Calu3 (cell line): ENCODE measurements at regions not wholly inside any gene's neighbourhood (a gene's known extent, or its start where the extent isn't known, plus 50 kb on each side); places are given as distances from the start of the nearest gene placed in this dataset.

Experiments
- BruUV-seq: library from RNA; stranded (reverse); fragments of 400-500 nt; replicated peaks from 2 replicates; lab custom pipeline; 2021; lab: Mats Ljungman, UMichigan
- CTCF ChIA-PET: fragments of 300-600 bp; sonication (Branson Sonifier 250); formaldehyde crosslinking; loops from one replicate; lab custom pipeline; 2022; ENCODE audit warnings: antibody characterized with exemption; lab: Charles Lee
- DNase-seq: peaks from one replicate; pipeline ENCODE4 v3.0.0; 2022
- H3K27ac Mint-ChIP-seq: one replicate; pipeline ENCODE4 v1.8.0; 2022; ENCODE audit warnings: mixed read lengths; ENCODE audit not compliant: unreplicated experiment
- H3K27me3 Mint-ChIP-seq: one replicate; pipeline ENCODE4 v1.8.0; 2022; ENCODE audit warnings: mixed read lengths; ENCODE audit not compliant: unreplicated experiment
- H3K36me3 Mint-ChIP-seq: one replicate; pipeline ENCODE4 v1.8.0; 2022; ENCODE audit warnings: mild to moderate bottlenecking, moderate library complexity, mixed read lengths; ENCODE audit not compliant: insufficient read depth, unreplicated experiment
- H3K4me1 Mint-ChIP-seq: one replicate; pipeline ENCODE4 v1.8.0; 2022; ENCODE audit warnings: mild to moderate bottlenecking, low read depth, mixed read lengths; ENCODE audit not compliant: unreplicated experiment
- H3K4me3 Mint-ChIP-seq: one replicate; pipeline ENCODE4 v1.8.0; 2022; ENCODE audit warnings: mild to moderate bottlenecking, low read depth, moderate library complexity, mixed read lengths; ENCODE audit not compliant: unreplicated experiment
- H3K9me3 Mint-ChIP-seq: one replicate; pipeline ENCODE4 v1.8.0; 2022; ENCODE audit warnings: low read depth, mixed read lengths; ENCODE audit not compliant: unreplicated experiment
- CTCF ChIP-seq: fragments of 200-600 bp; IDR thresholded peaks from one replicate; pipeline ENCODE4 v1.8.0; 2022; ENCODE audit warnings: antibody characterized with exemption; ENCODE audit not compliant: unreplicated experiment
- intact Hi-C: fragments of 100-400 bp; cut with micrococcal nuclease; formaldehyde crosslinking; loops from one replicate; pipeline ENCODE4 v1.10.0; 2022; ENCODE audit not compliant: unreplicated experiment

- Mint-ChIP-seq H3K27ac (no peak overlapping the region), H3K27me3 (peaks cover 92% of the 10 kb centered on the region), H3K36me3 (no peaks in the 10 kb centered on the region), H3K9me3 (no peaks in the 10 kb centered on the region), H3K4me3 (no peak overlapping the region), H3K4me1 (no peaks in the 10 kb centered on the region)
- BruUV-seq: no TSS peak
- DNase-seq: no peak
- CTCF ChIA-PET: no interaction called here
- intact Hi-C loops: no loop called here
- TF ChIP-seq CTCF: no peak
Measured at GRCh38 chr16:66136841-66137240, 229.7 kb upstream of the CDH5 start.

GRCh38 chr16:66135838-66136237 is 230.7 kb upstream of the CDH5 start:
- Mint-ChIP-seq H3K4me1 (no peaks in the 10 kb centered on the region), H3K36me3 (no peaks in the 10 kb centered on the region), H3K4me3 (no peak overlapping the region), H3K9me3 (no peaks in the 10 kb centered on the region), H3K27me3 (peaks cover 91% of the 10 kb centered on the region), H3K27ac (no peak overlapping the region)
- TF ChIP-seq CTCF: no peak
- intact Hi-C loops: no loop called here
- BruUV-seq: no TSS peak
- CTCF ChIA-PET: no interaction called here
- DNase-seq: no peak

GRCh38 chr16:66135421-66135831 is 231.1 kb upstream of the CDH5 start:
- Mint-ChIP-seq H3K4me3 (no peak overlapping the region), H3K9me3 (no peaks in the 10 kb centered on the region), H3K27me3 (peaks cover 86% of the 10 kb centered on the region), H3K4me1 (no peaks in the 10 kb centered on the region), H3K36me3 (no peaks in the 10 kb centered on the region), H3K27ac (no peak overlapping the region)
- DNase-seq: no peak
- CTCF ChIA-PET: no interaction called here
- TF ChIP-seq CTCF: no peak
- intact Hi-C loops: no loop called here
- no TSS peak for BruUV-seq

- Mint-ChIP-seq H3K27me3 (peaks cover 86% of the 10 kb centered on the region), H3K4me1 (no peaks in the 10 kb centered on the region), H3K4me3 (no peak overlapping the region), H3K36me3 (no peaks in the 10 kb centered on the region), H3K27ac (no peak overlapping the region), H3K9me3 (no peaks in the 10 kb centered on the region)
- DNase-seq: no peak
- TF ChIP-seq CTCF: no peak
- CTCF ChIA-PET: no interaction called here
- intact Hi-C loops: no loop called here
- no TSS peak for BruUV-seq
Measured at GRCh38 chr16:66134875-66135274, 231.6 kb upstream of the CDH5 start.
